MCF 10A (cell line): ENCODE measurements at regions not wholly inside any gene's neighbourhood (a gene's known extent, or its start where the extent isn't known, plus 50 kb on each side); places are given as distances from the start of the nearest gene placed in this dataset.

Experiments
- BruUV-seq: library from RNA; stranded (reverse); fragments of 400-500 nt; replicated peaks from 2 replicates; lab custom pipeline; 2021; lab: Mats Ljungman, UMichigan
- CTCF ChIA-PET: fragments of 300-600 bp; sonication (Branson Sonifier 250); formaldehyde crosslinking; extraction: SDS; loops from one replicate; lab custom pipeline; 2021; ENCODE audit warnings: antibody characterized with exemption, inconsistent platforms; lab: Yijun Ruan, JAX
- POLR2A ChIA-PET: fragments of 300-600, 350-650 bp; sonication (Branson Sonifier 250); formaldehyde crosslinking; extraction: SDS; loops from one replicate; lab custom pipeline; 2020; ENCODE audit warnings: antibody characterized with exemption, inconsistent platforms; lab: Yijun Ruan, JAX
- DNase-seq: peaks from one replicate; pipeline ENCODE4 v3.0.0-alpha.2; 2018; ENCODE audit not compliant: unreplicated experiment
- H3K27ac Mint-ChIP-seq: one replicate; pipeline ENCODE4 v1.8.0; 2022; ENCODE audit warnings: mild to moderate bottlenecking, low read depth, mixed read lengths; ENCODE audit not compliant: unreplicated experiment
- H3K27me3 Mint-ChIP-seq: one replicate; pipeline ENCODE4 v1.8.0; 2022; ENCODE audit warnings: mixed read lengths; ENCODE audit not compliant: insufficient read depth, unreplicated experiment
- H3K36me3 Mint-ChIP-seq: one replicate; pipeline ENCODE4 v1.8.0; 2022; ENCODE audit warnings: mild to moderate bottlenecking, moderate library complexity, mixed read lengths; ENCODE audit not compliant: insufficient read depth, unreplicated experiment
- H3K4me1 Mint-ChIP-seq: one replicate; pipeline ENCODE4 v1.8.0; 2022; ENCODE audit warnings: mixed read lengths; ENCODE audit not compliant: insufficient read depth, unreplicated experiment
- H3K4me3 Mint-ChIP-seq: one replicate; pipeline ENCODE4 v1.8.0; 2022; ENCODE audit warnings: mild to moderate bottlenecking, moderate library complexity, mixed read lengths; ENCODE audit not compliant: unreplicated experiment
- H3K9me3 Mint-ChIP-seq: one replicate; pipeline ENCODE4 v1.8.0; 2022; ENCODE audit warnings: mixed read lengths; ENCODE audit not compliant: unreplicated experiment
- intact Hi-C: fragments of 100-400 bp; cut with micrococcal nuclease; formaldehyde crosslinking; loops from 2 replicates; pipeline ENCODE4 v1.14.1; 2022
- TF ChIP-seq, protein P1 (sequence below): fragments of 200-600 bp; IDR thresholded peaks from one replicate; pipeline ENCODE4 v1.8.0; 2022; ENCODE audit warnings: antibody characterized with exemption, mild to moderate bottlenecking; ENCODE audit not compliant: unreplicated experiment

DNA sequence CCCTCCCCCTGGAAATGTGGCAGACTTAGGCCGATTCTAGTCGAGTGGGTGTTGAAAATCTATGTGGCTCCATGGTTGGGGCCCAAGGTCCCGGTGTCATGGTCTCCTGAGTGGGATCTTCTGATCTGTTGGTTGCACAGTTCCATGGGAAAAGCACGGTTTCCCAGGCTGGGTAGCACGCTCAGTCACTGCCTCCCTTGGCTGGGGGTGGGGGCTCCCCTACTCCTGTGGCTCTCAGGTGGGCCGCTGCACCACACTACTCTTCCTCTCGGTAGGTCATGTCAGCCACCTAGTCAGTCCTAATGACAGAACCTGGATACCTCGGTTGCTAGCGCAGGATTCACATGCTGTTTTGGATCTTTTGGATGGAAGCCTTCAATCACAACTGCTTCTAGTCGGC is 247.0 kb downstream of the SPRY2 start:
- BruUV-seq: no TSS peak
- intact Hi-C loops: no loop called here
- TF ChIP-seq, protein P1, sequence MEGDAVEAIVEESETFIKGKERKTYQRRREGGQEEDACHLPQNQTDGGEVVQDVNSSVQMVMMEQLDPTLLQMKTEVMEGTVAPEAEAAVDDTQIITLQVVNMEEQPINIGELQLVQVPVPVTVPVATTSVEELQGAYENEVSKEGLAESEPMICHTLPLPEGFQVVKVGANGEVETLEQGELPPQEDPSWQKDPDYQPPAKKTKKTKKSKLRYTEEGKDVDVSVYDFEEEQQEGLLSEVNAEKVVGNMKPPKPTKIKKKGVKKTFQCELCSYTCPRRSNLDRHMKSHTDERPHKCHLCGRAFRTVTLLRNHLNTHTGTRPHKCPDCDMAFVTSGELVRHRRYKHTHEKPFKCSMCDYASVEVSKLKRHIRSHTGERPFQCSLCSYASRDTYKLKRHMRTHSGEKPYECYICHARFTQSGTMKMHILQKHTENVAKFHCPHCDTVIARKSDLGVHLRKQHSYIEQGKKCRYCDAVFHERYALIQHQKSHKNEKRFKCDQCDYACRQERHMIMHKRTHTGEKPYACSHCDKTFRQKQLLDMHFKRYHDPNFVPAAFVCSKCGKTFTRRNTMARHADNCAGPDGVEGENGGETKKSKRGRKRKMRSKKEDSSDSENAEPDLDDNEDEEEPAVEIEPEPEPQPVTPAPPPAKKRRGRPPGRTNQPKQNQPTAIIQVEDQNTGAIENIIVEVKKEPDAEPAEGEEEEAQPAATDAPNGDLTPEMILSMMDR: no peak
- H3K27me3 Mint-ChIP-seq: no peaks in the 10 kb centered on the region
- peaks cover 7% of the 10 kb centered on the region for H3K9me3 Mint-ChIP-seq
- CTCF ChIA-PET: no interaction called here
- H3K4me3 Mint-ChIP-seq: no peak overlapping the region
- H3K4me1 Mint-ChIP-seq: no peaks in the 10 kb centered on the region
- no peak for DNase-seq
- POLR2A ChIA-PET: no interaction called here
- no peak overlapping the region for H3K27ac Mint-ChIP-seq
- no peaks in the 10 kb centered on the region for H3K36me3 Mint-ChIP-seq

DNA sequence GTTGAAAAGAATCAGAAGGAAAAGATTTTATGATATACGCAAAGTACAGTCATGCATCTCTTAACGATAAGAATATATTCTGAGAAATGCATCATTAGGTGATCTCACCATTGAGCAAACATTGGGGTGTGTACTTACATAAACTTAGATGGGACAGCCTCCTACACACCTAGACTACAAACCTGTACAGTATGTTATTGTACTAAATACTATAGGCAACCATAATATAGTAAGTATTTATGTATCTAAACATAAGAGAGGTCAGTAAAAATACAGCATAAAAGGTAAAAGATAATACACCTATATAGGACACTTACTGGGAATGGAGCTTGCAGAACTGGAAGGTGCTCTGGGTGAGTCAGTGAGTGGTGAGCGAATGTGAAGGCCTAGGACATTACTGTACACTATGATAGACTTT is 254.6 kb downstream of the SPRY2 start:
- TF ChIP-seq, protein P1: no peak
- intact Hi-C loops: loop anchor here (2.0 to 5.0 kb wide), 2 partner anchors 46 to 251 kb away; no protein-coding TSS in a partner anchor
- no TSS peak for BruUV-seq
- CTCF ChIA-PET: no interaction called here
- H3K27me3 Mint-ChIP-seq: no peaks in the 10 kb centered on the region
- POLR2A ChIA-PET: interaction anchor here (0.5 to 1.2 kb wide), 2 partner anchors 184 to 393 kb away, joined by 3 read pairs; no protein-coding TSS in a partner anchor
- no peaks in the 10 kb centered on the region for H3K9me3 Mint-ChIP-seq
- peaks cover 34% of the 10 kb centered on the region for H3K4me1 Mint-ChIP-seq
- peak; percentile 41 for DNase-seq
- no peaks in the 10 kb centered on the region for H3K36me3 Mint-ChIP-seq
- H3K4me3 Mint-ChIP-seq: no peak overlapping the region
- H3K27ac Mint-ChIP-seq: peak overlapping the region; percentile 10

DNA sequence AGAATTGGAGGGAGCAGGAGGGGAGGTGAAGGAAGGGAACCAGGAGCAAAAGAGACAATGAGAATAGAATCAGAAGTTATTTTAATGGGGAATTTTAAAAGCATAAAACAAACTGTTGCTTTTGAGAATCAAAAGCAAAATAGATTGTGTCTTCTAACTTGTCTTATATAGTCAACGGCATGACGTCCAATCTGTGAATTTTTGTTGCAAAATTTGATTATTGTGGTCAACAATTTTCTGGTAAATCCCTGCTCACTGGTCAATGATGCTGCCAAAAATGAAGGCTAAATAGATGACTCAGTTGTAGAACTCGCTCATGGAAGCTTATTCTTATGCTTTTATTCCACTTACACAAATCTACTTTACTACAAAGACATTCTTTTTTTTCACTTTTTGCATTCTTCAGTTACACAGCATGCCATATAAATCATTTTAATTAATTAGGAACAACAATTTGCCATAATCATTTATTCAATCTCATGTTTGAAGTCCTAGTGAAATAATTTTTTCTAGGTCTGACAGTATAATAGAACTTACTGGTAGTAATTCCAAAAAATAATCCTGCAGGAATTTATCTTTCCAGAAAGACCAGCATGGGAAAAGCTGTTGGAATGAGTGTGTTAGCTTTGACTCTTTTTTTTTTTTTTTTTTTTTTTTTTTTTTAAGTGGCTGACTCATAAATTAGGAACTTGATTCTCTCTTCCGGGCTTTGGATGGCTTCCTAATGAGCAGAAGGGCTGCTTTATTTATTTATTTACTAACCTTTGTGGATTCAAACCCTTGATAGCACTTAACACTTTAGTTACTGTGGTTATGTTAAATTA is 256.9 kb downstream of the SPRY2 start:
- peaks cover 34% of the 10 kb centered on the region for H3K4me1 Mint-ChIP-seq
- intact Hi-C loops: no loop called here
- H3K36me3 Mint-ChIP-seq: no peaks in the 10 kb centered on the region
- peak overlapping the region; percentile 62 for H3K4me3 Mint-ChIP-seq
- CTCF ChIA-PET: interaction anchor here (0.6 to 0.9 kb wide), 4 partner anchors 35 to 1437 kb away, joined by 3 to 5 read pairs (median 4); no protein-coding TSS in a partner anchor
- TF ChIP-seq, protein P1: no peak
- BruUV-seq: no TSS peak
- POLR2A ChIA-PET: interaction anchor here (0.6 to 0.9 kb wide), 3 partner anchors 9 to 386 kb away, joined by 3 read pairs; no protein-coding TSS in a partner anchor
- no peaks in the 10 kb centered on the region for H3K9me3 Mint-ChIP-seq
- peak overlapping the region; percentile 91 for H3K27ac Mint-ChIP-seq
- no peaks in the 10 kb centered on the region for H3K27me3 Mint-ChIP-seq
- DNase-seq: peak; percentile 86

DNA sequence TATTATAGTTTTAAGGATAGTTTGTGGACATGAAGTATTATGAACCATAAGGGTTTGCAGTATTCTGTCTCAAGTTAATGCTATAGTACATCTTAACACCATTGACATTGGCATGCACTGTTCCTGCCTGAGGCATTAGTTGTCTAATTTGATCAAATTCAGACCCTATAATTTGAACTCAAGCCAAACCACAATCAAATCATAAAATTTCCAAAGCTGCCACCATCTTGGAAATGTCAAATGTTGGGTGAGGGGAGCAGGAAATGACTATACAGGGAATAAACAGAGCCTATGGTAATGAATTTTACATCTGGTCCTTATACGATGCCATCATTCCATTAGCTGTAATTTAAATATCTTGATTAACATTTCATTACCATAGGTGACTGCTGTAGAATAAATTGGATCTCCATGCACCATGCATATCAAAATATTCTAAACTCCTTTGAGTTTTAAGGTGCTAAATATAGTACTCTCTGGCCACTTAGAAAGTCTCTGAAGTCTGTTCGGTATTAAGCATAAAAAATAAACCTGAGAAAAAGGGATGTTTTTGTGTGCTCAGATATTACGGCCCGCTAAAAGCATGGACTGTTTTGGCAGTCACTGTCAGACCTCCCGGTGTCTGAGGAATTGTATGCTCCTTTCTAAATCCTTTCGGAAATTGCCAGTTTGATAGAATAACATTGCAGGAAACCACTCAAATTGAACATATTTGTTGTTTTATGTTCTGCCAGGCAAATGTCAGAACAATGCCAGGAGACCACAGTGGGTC is 257.7 kb downstream of the SPRY2 start:
- no peaks in the 10 kb centered on the region for H3K27me3 Mint-ChIP-seq
- DNase-seq: peak; percentile 50
- H3K27ac Mint-ChIP-seq: peak overlapping the region; percentile 91
- H3K9me3 Mint-ChIP-seq: no peaks in the 10 kb centered on the region
- H3K4me3 Mint-ChIP-seq: peak overlapping the region; percentile 62
- BruUV-seq: TSS peak; percentile 72
- ChIA-PET POLR2A (interaction anchor here (0.6 to 0.9 kb wide), 3 partner anchors 10 to 936 kb away, joined by 3 read pairs; no protein-coding TSS in a partner anchor), CTCF (interaction anchor here (0.6 to 0.9 kb wide), 2 partner anchors 56 to 154 kb away, joined by 3 to 5 read pairs; no protein-coding TSS in a partner anchor)
- TF ChIP-seq, protein P1: no peak
- peaks cover 34% of the 10 kb centered on the region for H3K4me1 Mint-ChIP-seq
- intact Hi-C loops: no loop called here
- H3K36me3 Mint-ChIP-seq: no peaks in the 10 kb centered on the region
